BE2C (cell line): ENCODE measurements at regions not wholly inside any gene's neighbourhood (a gene's known extent, or its start where the extent isn't known, plus 50 kb on each side); places are given as distances from the start of the nearest gene placed in this dataset.

Source experiments
- DNase-seq: peaks from one replicate; pipeline ENCODE4 v3.0.0-alpha.2; 2020
- H3K27me3 ChIP-seq: fragments of 250-450 bp; sonication (Bioruptor Pico); 2 replicates; pipeline ENCODE4 v1.5.1; 2020; ENCODE audit warnings: mild to moderate bottlenecking
- H3K36me3 ChIP-seq: fragments of 250-450 bp; sonication (Bioruptor Pico); 2 replicates; pipeline ENCODE4 v1.5.1; 2020; ENCODE audit warnings: mild to moderate bottlenecking
- H3K4me1 ChIP-seq: fragments of 250-450 bp; sonication (Bioruptor Pico); 2 replicates; pipeline ENCODE4 v1.5.1; 2020
- H3K4me3 ChIP-seq: 2 replicates; pipeline ENCODE4 v1.5.1; 2011; ENCODE audit warnings: low read depth, low read length
- H3K9me3 ChIP-seq: fragments of 250-450 bp; sonication (Bioruptor Pico); 2 replicates; pipeline ENCODE4 v1.5.1; 2020
- CTCF ChIP-seq: IDR thresholded peaks from 2 replicates; pipeline ENCODE4 v1.5.1; 2012; ENCODE audit warnings: mild to moderate bottlenecking, low read depth, low read length

GRCh38 chr2:41933585-41934320 lies 114.1 kb upstream of the PKDCC start:
- Histone ChIP-seq H3K4me1 (peaks cover 28% of the 10 kb centered on the region), H3K4me3 (no peak overlapping the region), H3K36me3 (no peaks in the 10 kb centered on the region), H3K27me3 (no peaks in the 10 kb centered on the region), H3K9me3 (no peaks in the 10 kb centered on the region)
- no peak for DNase-seq
- no peak for TF ChIP-seq CTCF

GRCh38 chr2:41934329-41934958 lies 113.4 kb upstream of the PKDCC start:
- Histone ChIP-seq H3K9me3 (no peaks in the 10 kb centered on the region), H3K27me3 (no peaks in the 10 kb centered on the region), H3K36me3 (no peaks in the 10 kb centered on the region), H3K4me3 (no peak overlapping the region), H3K4me1 (peaks cover 29% of the 10 kb centered on the region)
- no peak for TF ChIP-seq CTCF
- no peak for DNase-seq

GRCh38 chr2:41935002-41935401 lies 112.8 kb upstream of the PKDCC start:
- no peak for DNase-seq
- Histone ChIP-seq H3K9me3 (no peaks in the 10 kb centered on the region), H3K4me1 (peaks cover 29% of the 10 kb centered on the region), H3K27me3 (no peaks in the 10 kb centered on the region), H3K4me3 (no peak overlapping the region), H3K36me3 (no peaks in the 10 kb centered on the region)
- TF ChIP-seq CTCF = no peak

GRCh38 chr2:41935825-41936224 lies 112.0 kb upstream of the PKDCC start:
- Histone ChIP-seq H3K9me3 (no peaks in the 10 kb centered on the region), H3K27me3 (no peaks in the 10 kb centered on the region), H3K4me3 (no peak overlapping the region), H3K4me1 (peaks cover 29% of the 10 kb centered on the region), H3K36me3 (no peaks in the 10 kb centered on the region)
- TF ChIP-seq CTCF = no peak
- DNase-seq = no peak

GRCh38 chr2:41936771-41937463 lies 110.9 kb upstream of the PKDCC start:
- no peak for TF ChIP-seq CTCF
- no peaks in the 10 kb centered on the region for H3K9me3 ChIP-seq
- H3K27me3 ChIP-seq = no peaks in the 10 kb centered on the region
- H3K36me3 ChIP-seq = no peaks in the 10 kb centered on the region
- DNase-seq = no peak
- no peak overlapping the region for H3K4me3 ChIP-seq
- peaks cover 25% of the 10 kb centered on the region for H3K4me1 ChIP-seq
